ENCODE measurements at regions not wholly inside any gene's neighbourhood (a gene's known extent, or its start where the extent isn't known, plus 50 kb on each side); places are given as distances from the start of the nearest gene placed in this dataset.

- TF ChIP-seq, protein P1, sequence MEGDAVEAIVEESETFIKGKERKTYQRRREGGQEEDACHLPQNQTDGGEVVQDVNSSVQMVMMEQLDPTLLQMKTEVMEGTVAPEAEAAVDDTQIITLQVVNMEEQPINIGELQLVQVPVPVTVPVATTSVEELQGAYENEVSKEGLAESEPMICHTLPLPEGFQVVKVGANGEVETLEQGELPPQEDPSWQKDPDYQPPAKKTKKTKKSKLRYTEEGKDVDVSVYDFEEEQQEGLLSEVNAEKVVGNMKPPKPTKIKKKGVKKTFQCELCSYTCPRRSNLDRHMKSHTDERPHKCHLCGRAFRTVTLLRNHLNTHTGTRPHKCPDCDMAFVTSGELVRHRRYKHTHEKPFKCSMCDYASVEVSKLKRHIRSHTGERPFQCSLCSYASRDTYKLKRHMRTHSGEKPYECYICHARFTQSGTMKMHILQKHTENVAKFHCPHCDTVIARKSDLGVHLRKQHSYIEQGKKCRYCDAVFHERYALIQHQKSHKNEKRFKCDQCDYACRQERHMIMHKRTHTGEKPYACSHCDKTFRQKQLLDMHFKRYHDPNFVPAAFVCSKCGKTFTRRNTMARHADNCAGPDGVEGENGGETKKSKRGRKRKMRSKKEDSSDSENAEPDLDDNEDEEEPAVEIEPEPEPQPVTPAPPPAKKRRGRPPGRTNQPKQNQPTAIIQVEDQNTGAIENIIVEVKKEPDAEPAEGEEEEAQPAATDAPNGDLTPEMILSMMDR (IDR thresholded peaks at IDR 0.05): no peak
- TF ChIP-seq POLR2A (IDR thresholded peaks at IDR 0.05): no peak
These were observed 163.7 kb downstream of the IPO8 start for GRCh38 chr12:30531731-30532678.
